ENCODE measurements at regions not wholly inside any gene's neighbourhood (a gene's known extent, or its start where the extent isn't known, plus 50 kb on each side); places are given as distances from the start of the nearest gene placed in this dataset.

- TF ChIP-seq CTCF (conservative IDR thresholded peaks at IDR 0.05 in 1 of 2, IDR thresholded peaks at IDR 0.05 in 1 of 2; ENCODE audit: low read depth in 1 of 2, low read length in 2 of 2): no peak
- TF ChIP-seq EZH2 (IDR thresholded peaks at IDR 0.05; ENCODE audit: low read length, missing control alignments): no peak
These were observed 80.8 kb upstream of the PEX5L start for GRCh38 chr3:180117381-180118163.

All from fibroblast of lung (primary cell).